IMR-90 (cell line): ENCODE measurements at regions not wholly inside any gene's neighbourhood (a gene's known extent, or its start where the extent isn't known, plus 50 kb on each side); places are given as distances from the start of the nearest gene placed in this dataset.

Experiments used
- ATAC-seq: fragments of 200-7000 bp; cut with Tn5 transposase; 2 replicates; pipeline ENCODE4 v1.9.1; 2020; ENCODE audit warnings: low read depth, mild to moderate bottlenecking, moderate library complexity
- BruUV-seq: library from RNA; stranded (reverse); fragments of 400-500 nt; replicated peaks from 2 replicates; lab custom pipeline; 2021; lab: Mats Ljungman, UMichigan
- CTCF ChIA-PET: fragments of 300-600 bp; formaldehyde crosslinking; extraction: SDS; loops from one replicate; lab custom pipeline; 2021; ENCODE audit warnings: antibody characterized with exemption; lab: Yijun Ruan, JAX
- POLR2A ChIA-PET: fragments of 300-600 bp; sonication (Branson Sonifier 250); formaldehyde crosslinking; loops from one replicate; lab custom pipeline; 2022; ENCODE audit warnings: antibody characterized with exemption; ENCODE audit not compliant: unreplicated experiment; lab: Charles Lee
- DNase-seq: peaks from one replicate; pipeline ENCODE4 v3.0.0; 2013
- H2AFZ ChIP-seq: replicated peaks from 2 replicates; pipeline ENCODE3; 2013; ENCODE audit warnings: low read length, mild to moderate bottlenecking; ENCODE audit not compliant: poor library complexity
- H2AK5ac ChIP-seq: 2 replicates; pipeline ENCODE4 v1.6.1; 2013; ENCODE audit warnings: low read depth, low read length, inconsistent platforms
- H2AK9ac ChIP-seq: replicated peaks from 2 replicates; pipeline ENCODE3; 2013; ENCODE audit warnings: mild to moderate bottlenecking, low read depth, low read length, moderate library complexity; ENCODE audit not compliant: poor library complexity
- H2BK120ac ChIP-seq: 2 replicates; pipeline ENCODE4 v1.6.1; 2013; ENCODE audit warnings: low read depth, low read length, inconsistent platforms
- H2BK15ac ChIP-seq: 3 replicates; pipeline ENCODE4 v1.6.1; 2013; ENCODE audit warnings: low read depth, low read length, inconsistent platforms
- H2BK20ac ChIP-seq: 2 replicates; pipeline ENCODE4 v1.6.1; 2013; ENCODE audit warnings: low read depth, mild to moderate bottlenecking, inconsistent platforms, low read length, moderate library complexity
- H2BK5ac ChIP-seq: 2 replicates; pipeline ENCODE4 v1.6.1; 2013; ENCODE audit warnings: mild to moderate bottlenecking, low read depth, low read length, inconsistent platforms; ENCODE audit not compliant: poor library complexity, severe bottlenecking
- H3K14ac ChIP-seq: replicated peaks from 2 replicates; pipeline ENCODE4 v1.6.1; 2013; ENCODE audit warnings: low read depth, low read length, inconsistent platforms
- H3K18ac ChIP-seq: 2 replicates; pipeline ENCODE4 v1.6.1; 2013; ENCODE audit warnings: low read depth, low read length, control low read depth
- H3K23ac ChIP-seq: 2 replicates; pipeline ENCODE4 v1.6.1; 2013; ENCODE audit warnings: low read depth, low read length, inconsistent platforms
- H3K27ac ChIP-seq: 2 replicates; pipeline ENCODE4 v1.5.1; 2013; ENCODE audit warnings: mild to moderate bottlenecking, control low read depth, low read length; ENCODE audit not compliant: insufficient read depth
- H3K27me3 ChIP-seq: 2 replicates; pipeline ENCODE4 v1.6.1; 2013; ENCODE audit warnings: low read length; ENCODE audit not compliant: control insufficient read depth, insufficient read depth
- H3K36me3 ChIP-seq: 2 replicates; pipeline ENCODE4 v1.6.1; 2013; ENCODE audit warnings: low read length, mixed read lengths; ENCODE audit not compliant: control insufficient read depth, insufficient read depth
- H3K4ac ChIP-seq: 2 replicates; pipeline ENCODE4 v1.6.1; 2013; ENCODE audit warnings: low read depth, low read length, inconsistent platforms
- H3K4me1 ChIP-seq: 2 replicates; pipeline ENCODE4 v1.6.1; 2013; ENCODE audit warnings: low read length, mixed read lengths; ENCODE audit not compliant: control insufficient read depth, insufficient read depth
- H3K4me2 ChIP-seq: 2 replicates; pipeline ENCODE4 v1.6.1; 2013; ENCODE audit warnings: low read depth, mild to moderate bottlenecking, control low read depth, low read length, moderate library complexity
- H3K4me3 ChIP-seq: 2 replicates; pipeline ENCODE4 v1.5.1; 2013; ENCODE audit warnings: low read depth, mild to moderate bottlenecking, control low read depth, low read length, moderate library complexity; ENCODE audit not compliant: insufficient read depth
- H3K56ac ChIP-seq: 2 replicates; pipeline ENCODE4 v1.6.1; 2013; ENCODE audit warnings: low read length, inconsistent platforms; ENCODE audit not compliant: insufficient read depth; ENCODE audit errors: extremely low read depth
- H3K79me1 ChIP-seq, 2 experiments: 2 replicates each; pipeline ENCODE4 v1.6.1; 2013; ENCODE audit warnings: low read length in 2 of 2, inconsistent platforms in 1 of 2, low read depth in 1 of 2
- H3K9ac ChIP-seq: 2 replicates; pipeline ENCODE4 v1.6.1; 2013; ENCODE audit warnings: low read depth, low read length, control low read depth
- H3K9me1 ChIP-seq: 2 replicates; pipeline ENCODE4 v1.6.1; 2013; ENCODE audit warnings: low read length, inconsistent platforms; ENCODE audit not compliant: insufficient read depth
- H3K9me3 ChIP-seq: 2 replicates; pipeline ENCODE4 v1.6.1; 2013; ENCODE audit warnings: low read length; ENCODE audit not compliant: control insufficient read depth, insufficient read depth
- H4K20me1 ChIP-seq: 2 replicates; pipeline ENCODE4 v1.6.1; 2013; ENCODE audit warnings: low read length, inconsistent platforms; ENCODE audit not compliant: insufficient read depth
- H4K5ac ChIP-seq: 2 replicates; pipeline ENCODE4 v1.6.1; 2013; ENCODE audit warnings: mild to moderate bottlenecking, low read depth, low read length, control low read depth
- H4K8ac ChIP-seq, 2 experiments: 2 replicates each; pipeline ENCODE4 v1.6.1; 2013; ENCODE audit warnings: low read depth in 2 of 2, low read length in 2 of 2, control low read depth in 1 of 2, inconsistent platforms in 1 of 2
- H4K91ac ChIP-seq: 2 replicates; pipeline ENCODE4 v1.6.1; 2013; ENCODE audit warnings: low read depth, low read length, inconsistent platforms; ENCODE audit not compliant: insufficient read depth
- BHLHE40 ChIP-seq: fragments of 150-350 bp; IDR thresholded peaks from 2 replicates; pipeline ENCODE4 v1.6.1; 2016; ENCODE audit warnings: mild to moderate bottlenecking, low read depth, low read length
- CEBPB ChIP-seq: IDR thresholded peaks from 2 replicates; pipeline ENCODE4 v1.6.1; 2012; ENCODE audit warnings: low read depth, low read length, improper control_type of control experiment
- CHD1 ChIP-seq: IDR thresholded peaks from 2 replicates; pipeline ENCODE4 v1.6.1; 2012; ENCODE audit warnings: low read depth, low read length, improper control_type of control experiment
- CTCF ChIP-seq: conservative IDR thresholded peaks from 2 replicates; pipeline ENCODE4 v1.5.1; 2012; ENCODE audit warnings: mild to moderate bottlenecking, low read depth, low read length, improper control_type of control experiment
- ELK1 ChIP-seq: fragments of 150-350 bp; IDR thresholded peaks from 2 replicates; pipeline ENCODE4 v1.6.1; 2016; ENCODE audit warnings: low read depth, mild to moderate bottlenecking, low read length, moderate library complexity, borderline replicate concordance
- MXI1 ChIP-seq: IDR thresholded peaks from 2 replicates; pipeline ENCODE4 v1.6.1; 2012; ENCODE audit warnings: low read depth, mild to moderate bottlenecking, low read length, moderate library complexity, borderline replicate concordance
- NFE2L2 ChIP-seq: fragments of 150-350 bp; IDR thresholded peaks from 2 replicates; pipeline ENCODE4 v1.6.1; 2016; ENCODE audit warnings: low read depth, mild to moderate bottlenecking, low read length
- RAD21 ChIP-seq: IDR thresholded peaks from 2 replicates; pipeline ENCODE4 v1.6.1; 2012; ENCODE audit warnings: low read length, improper control_type of control experiment
- RCOR1 ChIP-seq: IDR thresholded peaks from 2 replicates; pipeline ENCODE4 v1.6.1; 2012; ENCODE audit warnings: mild to moderate bottlenecking, low read length, improper control_type of control experiment; ENCODE audit not compliant: insufficient replicate concordance
- RFX5 ChIP-seq: IDR thresholded peaks from 2 replicates; pipeline ENCODE4 v1.8.0; 2012; ENCODE audit warnings: low read depth, mild to moderate bottlenecking, low read length, moderate library complexity
- USF2 ChIP-seq: fragments of 150-350 bp; IDR thresholded peaks from 2 replicates; pipeline ENCODE4 v1.6.1; 2017; ENCODE audit warnings: mild to moderate bottlenecking, antibody characterized with exemption, low read length, low read depth
- WGBS, 2 experiments: methylation state at CpG; one replicate each; pipeline versions ENCODE4 v1.1.5 to v1.1.7; 2013; ENCODE audit warnings: missing lambda C conversion rate in 2 of 2; ENCODE audit not compliant: insufficient read length in 1 of 2; ENCODE audit errors: extremely low coverage in 2 of 2; 5-methylcytosine and 5-hydroxymethylcytosine counted together
- dilution Hi-C: fragments of 300-500 bp; cut with HindIII; formaldehyde crosslinking; loops from one replicate; pipeline ENCODE4 v1.14.3; 2018; ENCODE audit warnings: low sequenced_read_pairs; ENCODE audit not compliant: unreplicated experiment
- in situ Hi-C: fragments of 300-500 bp; cut with MboI; formaldehyde crosslinking; loops from 3 replicates; pipeline ENCODE4 v1.14.3; 2019; ENCODE audit warnings: low sequenced_read_pairs, inconsistent platforms, mixed read lengths
- intact Hi-C: fragments of 100-400 bp; cut with micrococcal nuclease; formaldehyde crosslinking; loops from 2 replicates; pipeline ENCODE4 v1.10.0; 2022

GRCh38 chr6:149182262-149182661 is 135.2 kb upstream of the TAB2 start:
- Histone ChIP-seq H3K79me1 (no peaks in the 10 kb centered on the region), H3K36me3 (no peaks in the 10 kb centered on the region), H3K56ac (no peak overlapping the region), H2AK5ac (no peak overlapping the region), H3K4ac (no peak overlapping the region), H3K9ac (no peak overlapping the region), H4K20me1 (no peaks in the 10 kb centered on the region), H3K27ac (no peak overlapping the region), H3K4me2 (no peak overlapping the region), H4K91ac (no peak overlapping the region), H2AK9ac (no peak overlapping the region), H3K9me1 (no peaks in the 10 kb centered on the region), H3K4me1 (no peaks in the 10 kb centered on the region), H4K5ac (no peak overlapping the region), H2BK15ac (no peak overlapping the region), H2BK120ac (no peak overlapping the region), H3K9me3 (no peaks in the 10 kb centered on the region), H3K27me3 (peaks cover 5% of the 10 kb centered on the region), H4K8ac (no peak overlapping the region), H3K23ac (no peak overlapping the region), H2AFZ (no peak overlapping the region), H3K14ac (no peak overlapping the region), H2BK20ac (no peak overlapping the region), H3K18ac (no peak overlapping the region), H2BK5ac (no peak overlapping the region), H3K4me3 (no peak overlapping the region)
- WGBS, 2 experiments, result no CpG with 5 or more reads among the region's 6 CpGs
- intact Hi-C loops (no loop called here), dilution Hi-C loops (no loop called here), in situ Hi-C loops (no loop called here)
- CTCF ChIA-PET, result no interaction called here
- POLR2A ChIA-PET, result no interaction called here
- TF ChIP-seq ELK1 (no peak), USF2 (no peak), CHD1 (no peak), NFE2L2 (no peak), RAD21 (no peak), CTCF (no peak), RCOR1 (no peak), CEBPB (no peak), BHLHE40 (no peak), MXI1 (no peak), RFX5 (no peak)
- no TSS peak for BruUV-seq
- ATAC-seq (no peak), DNase-seq (no peak)
